SK-N-SH (cell line): ENCODE measurements at regions not wholly inside any gene's neighbourhood (a gene's known extent, or its start where the extent isn't known, plus 50 kb on each side); places are given as distances from the start of the nearest gene placed in this dataset.

Experiments
- CTCF ChIP-seq: fragments of 200-600 bp; sonication (generic); IDR thresholded peaks from 2 replicates; pipeline ENCODE4 v1.6.1; 2017; ENCODE audit warnings: antibody characterized with exemption, mild to moderate bottlenecking, moderate library complexity
- EZH2phosphoT487 ChIP-seq: fragments of 200-600 bp; sonication (generic); IDR thresholded peaks from 2 replicates; pipeline ENCODE4 v1.6.1; 2017; ENCODE audit warnings: low read depth, mixed run types, mild to moderate bottlenecking, antibody characterized with exemption, moderate library complexity, borderline replicate concordance
- MXI1 ChIP-seq: IDR thresholded peaks from 2 replicates; pipeline ENCODE4 v1.6.1; 2012; ENCODE audit warnings: mild to moderate bottlenecking, low read depth, low read length, improper control_type of control experiment
- POLR2AphosphoS5 ChIP-seq: IDR thresholded peaks from 2 replicates; pipeline ENCODE4 v1.6.1; 2012; ENCODE audit warnings: low read depth, low read length
- RAD21 ChIP-seq: IDR thresholded peaks from 2 replicates; pipeline ENCODE4 v1.6.1; 2012; ENCODE audit warnings: mild to moderate bottlenecking, low read length
- REST ChIP-seq: IDR thresholded peaks from 2 replicates; pipeline ENCODE4 v1.6.1; 2012; ENCODE audit warnings: mild to moderate bottlenecking, low read depth, low read length, moderate library complexity
- RFX5 ChIP-seq: IDR thresholded peaks from 2 replicates; pipeline ENCODE4 v1.6.1; 2012; ENCODE audit warnings: mild to moderate bottlenecking, improper control_type of control experiment, low read length
- SMC3 ChIP-seq: IDR thresholded peaks from 2 replicates; pipeline ENCODE4 v1.6.1; 2012; ENCODE audit warnings: low read depth, low read length, improper control_type of control experiment
- YY1 ChIP-seq: IDR thresholded peaks from 2 replicates; pipeline ENCODE4 v1.4.0; 2012; ENCODE audit warnings: low read depth, mild to moderate bottlenecking

- TF ChIP-seq POLR2AphosphoS5 (no peak), RFX5 (no peak), CTCF (no peak), SMC3 (no peak), YY1 (no peak), EZH2phosphoT487 (no peak), RAD21 (no peak), REST (no peak), MXI1 (no peak)
Observed at GRCh38 chr7:115252461-115252860, 330.6 kb downstream of the MDFIC start.
